GM18858 (cell line): ENCODE measurements at regions not wholly inside any gene's neighbourhood (a gene's known extent, or its start where the extent isn't known, plus 50 kb on each side); places are given as distances from the start of the nearest gene placed in this dataset.
"Not testable (repeated sequence)": the region's sequence is repeated elsewhere in the genome, so short reads cannot be mapped to it uniquely, and the experiment has no call there.

ENCODE experiments used
- ATAC-seq: cut with Tn5 transposase; IDR thresholded peaks from one replicate; pipeline ENCODE4 v1.9.1; 2021; ENCODE audit not compliant: unreplicated experiment

GRCh38 chr2:56018267-56018666, 94.7 kb upstream of the EFEMP1 start:
- no peak for ATAC-seq

- ATAC-seq: no peak
Observed at GRCh38 chr2:56021136-56021474, 97.5 kb upstream of the EFEMP1 start.

GRCh38 chr2:56021579-56021978, 98.0 kb upstream of the EFEMP1 start:
- no peak for ATAC-seq

GRCh38 chr2:56025469-56026193, 102.0 kb upstream of the EFEMP1 start:
- ATAC-seq: no peak

- ATAC-seq: no peak
Observed at GRCh38 chr2:56026828-56027227, 103.2 kb upstream of the EFEMP1 start.

- no peak for ATAC-seq
Observed at GRCh38 chr2:56030062-56030461, 106.5 kb upstream of the EFEMP1 start.

- no peak for ATAC-seq
Observed at GRCh38 chr2:56030901-56031300, 107.3 kb upstream of the EFEMP1 start.

GRCh38 chr2:56034258-56034657, 110.7 kb upstream of the EFEMP1 start:
- no peak for ATAC-seq

- no peak for ATAC-seq
Observed at GRCh38 chr2:56040189-56040588, 116.6 kb upstream of the EFEMP1 start.

GRCh38 chr2:56040834-56041233, 117.3 kb upstream of the EFEMP1 start:
- no peak for ATAC-seq

GRCh38 chr2:56047136-56047535, 123.6 kb upstream of the EFEMP1 start:
- ATAC-seq: no peak

GRCh38 chr2:56049233-56049845, 125.8 kb upstream of the EFEMP1 start:
- no peak for ATAC-seq

- no peak for ATAC-seq
Observed at GRCh38 chr2:56053679-56054078, 130.1 kb upstream of the EFEMP1 start.

- ATAC-seq: no peak
Observed at GRCh38 chr2:56055405-56055804, 128.4 kb upstream of the CCDC85A start.

GRCh38 chr2:56061327-56061726, 122.5 kb upstream of the CCDC85A start:
- not testable (repeated sequence) for ATAC-seq

GRCh38 chr2:56068746-56069145, 115.0 kb upstream of the CCDC85A start:
- no peak for ATAC-seq

GRCh38 chr2:56077359-56077915, 106.4 kb upstream of the CCDC85A start:
- no peak for ATAC-seq

- ATAC-seq: no peak
Observed at GRCh38 chr2:56082665-56083064, 101.1 kb upstream of the CCDC85A start.

- no peak for ATAC-seq
Observed at GRCh38 chr2:56084111-56084901, 99.5 kb upstream of the CCDC85A start.

- no peak for ATAC-seq
Observed at GRCh38 chr2:56086336-56086735, 97.5 kb upstream of the CCDC85A start.

- no peak for ATAC-seq
Observed at GRCh38 chr2:56088411-56088810, 95.4 kb upstream of the CCDC85A start.

GRCh38 chr2:56089931-56090330, 93.9 kb upstream of the CCDC85A start:
- no peak for ATAC-seq
